K562 (cell line): ENCODE measurements at regions not wholly inside any gene's neighbourhood (a gene's known extent, or its start where the extent isn't known, plus 50 kb on each side); places are given as distances from the start of the nearest gene placed in this dataset.

ENCODE experiments used
- MLLT1 ChIP-seq, 2 experiments: fragments of 450-650 bp; IDR thresholded peaks; 2 replicates each; pipeline ENCODE4 v1.6.1; 2016
- NR1H2 ChIP-seq: sonication (generic); formaldehyde crosslinking; IDR thresholded peaks from 2 replicates; pipeline ENCODE4 v1.4.0; 2020; ENCODE audit warnings: mild to moderate bottlenecking, missing genetic modification reagents
- TF ChIP-seq, protein P1 (sequence below): sonication (generic); formaldehyde crosslinking; IDR thresholded peaks from 2 replicates; pipeline ENCODE4 v1.8.1; 2023; ENCODE audit warnings: missing genetic modification reagents, mild to moderate bottlenecking, borderline replicate concordance
- TF ChIP-seq, protein P2 (sequence below): conservative IDR thresholded peaks from 2 replicates; pipeline ENCODE4 v1.6.1; 2011; ENCODE audit warnings: low read depth, mild to moderate bottlenecking, low read length; ENCODE audit not compliant: control insufficient read depth

GRCh38 chr3:30181581-30181980, 424.8 kb upstream of the TGFBR2 start (continued):
- TF ChIP-seq MLLT1 (IDR thresholded peaks at IDR 0.05) = no peak
- TF ChIP-seq, protein P1, sequence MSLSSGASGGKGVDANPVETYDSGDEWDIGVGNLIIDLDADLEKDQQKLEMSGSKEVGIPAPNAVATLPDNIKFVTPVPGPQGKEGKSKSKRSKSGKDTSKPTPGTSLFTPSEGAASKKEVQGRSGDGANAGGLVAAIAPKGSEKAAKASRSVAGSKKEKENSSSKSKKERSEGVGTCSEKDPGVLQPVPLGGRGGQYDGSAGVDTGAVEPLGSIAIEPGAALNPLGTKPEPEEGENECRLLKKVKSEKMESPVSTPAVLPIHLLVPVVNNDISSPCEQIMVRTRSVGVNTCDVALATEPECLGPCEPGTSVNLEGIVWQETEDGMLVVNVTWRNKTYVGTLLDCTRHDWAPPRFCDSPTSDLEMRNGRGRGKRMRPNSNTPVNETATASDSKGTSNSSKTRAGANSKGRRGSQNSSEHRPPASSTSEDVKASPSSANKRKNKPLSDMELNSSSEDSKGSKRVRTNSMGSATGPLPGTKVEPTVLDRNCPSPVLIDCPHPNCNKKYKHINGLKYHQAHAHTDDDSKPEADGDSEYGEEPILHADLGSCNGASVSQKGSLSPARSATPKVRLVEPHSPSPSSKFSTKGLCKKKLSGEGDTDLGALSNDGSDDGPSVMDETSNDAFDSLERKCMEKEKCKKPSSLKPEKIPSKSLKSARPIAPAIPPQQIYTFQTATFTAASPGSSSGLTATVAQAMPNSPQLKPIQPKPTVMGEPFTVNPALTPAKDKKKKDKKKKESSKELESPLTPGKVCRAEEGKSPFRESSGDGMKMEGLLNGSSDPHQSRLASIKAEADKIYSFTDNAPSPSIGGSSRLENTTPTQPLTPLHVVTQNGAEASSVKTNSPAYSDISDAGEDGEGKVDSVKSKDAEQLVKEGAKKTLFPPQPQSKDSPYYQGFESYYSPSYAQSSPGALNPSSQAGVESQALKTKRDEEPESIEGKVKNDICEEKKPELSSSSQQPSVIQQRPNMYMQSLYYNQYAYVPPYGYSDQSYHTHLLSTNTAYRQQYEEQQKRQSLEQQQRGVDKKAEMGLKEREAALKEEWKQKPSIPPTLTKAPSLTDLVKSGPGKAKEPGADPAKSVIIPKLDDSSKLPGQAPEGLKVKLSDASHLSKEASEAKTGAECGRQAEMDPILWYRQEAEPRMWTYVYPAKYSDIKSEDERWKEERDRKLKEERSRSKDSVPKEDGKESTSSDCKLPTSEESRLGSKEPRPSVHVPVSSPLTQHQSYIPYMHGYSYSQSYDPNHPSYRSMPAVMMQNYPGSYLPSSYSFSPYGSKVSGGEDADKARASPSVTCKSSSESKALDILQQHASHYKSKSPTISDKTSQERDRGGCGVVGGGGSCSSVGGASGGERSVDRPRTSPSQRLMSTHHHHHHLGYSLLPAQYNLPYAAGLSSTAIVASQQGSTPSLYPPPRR (CRISPR knock-in tag) = no peak
- TF ChIP-seq, protein P2, sequence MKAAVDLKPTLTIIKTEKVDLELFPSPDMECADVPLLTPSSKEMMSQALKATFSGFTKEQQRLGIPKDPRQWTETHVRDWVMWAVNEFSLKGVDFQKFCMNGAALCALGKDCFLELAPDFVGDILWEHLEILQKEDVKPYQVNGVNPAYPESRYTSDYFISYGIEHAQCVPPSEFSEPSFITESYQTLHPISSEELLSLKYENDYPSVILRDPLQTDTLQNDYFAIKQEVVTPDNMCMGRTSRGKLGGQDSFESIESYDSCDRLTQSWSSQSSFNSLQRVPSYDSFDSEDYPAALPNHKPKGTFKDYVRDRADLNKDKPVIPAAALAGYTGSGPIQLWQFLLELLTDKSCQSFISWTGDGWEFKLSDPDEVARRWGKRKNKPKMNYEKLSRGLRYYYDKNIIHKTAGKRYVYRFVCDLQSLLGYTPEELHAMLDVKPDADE = no peak
- no peak for TF ChIP-seq NR1H2 (CRISPR knock-in tag)
